C4-2B (cell line): ENCODE measurements at regions not wholly inside any gene's neighbourhood (a gene's known extent, or its start where the extent isn't known, plus 50 kb on each side); places are given as distances from the start of the nearest gene placed in this dataset.

Experiments
- H3K27ac ChIP-seq: fragments of 450-650 bp; 2 replicates; pipeline ENCODE4 v1.5.1; 2017
- ZFX ChIP-seq: fragments of 450-650 bp; IDR thresholded peaks from 2 replicates; pipeline ENCODE4 v1.6.1; 2017
- TF ChIP-seq, protein P1 (sequence below): fragments of 450-650 bp; conservative IDR thresholded peaks from 2 replicates; pipeline ENCODE4 v1.5.1; 2017; ENCODE audit warnings: mild to moderate bottlenecking

GRCh38 chr4:110735686-110736085 is 112.8 kb upstream of the PITX2 start:
- TF ChIP-seq, protein P1, sequence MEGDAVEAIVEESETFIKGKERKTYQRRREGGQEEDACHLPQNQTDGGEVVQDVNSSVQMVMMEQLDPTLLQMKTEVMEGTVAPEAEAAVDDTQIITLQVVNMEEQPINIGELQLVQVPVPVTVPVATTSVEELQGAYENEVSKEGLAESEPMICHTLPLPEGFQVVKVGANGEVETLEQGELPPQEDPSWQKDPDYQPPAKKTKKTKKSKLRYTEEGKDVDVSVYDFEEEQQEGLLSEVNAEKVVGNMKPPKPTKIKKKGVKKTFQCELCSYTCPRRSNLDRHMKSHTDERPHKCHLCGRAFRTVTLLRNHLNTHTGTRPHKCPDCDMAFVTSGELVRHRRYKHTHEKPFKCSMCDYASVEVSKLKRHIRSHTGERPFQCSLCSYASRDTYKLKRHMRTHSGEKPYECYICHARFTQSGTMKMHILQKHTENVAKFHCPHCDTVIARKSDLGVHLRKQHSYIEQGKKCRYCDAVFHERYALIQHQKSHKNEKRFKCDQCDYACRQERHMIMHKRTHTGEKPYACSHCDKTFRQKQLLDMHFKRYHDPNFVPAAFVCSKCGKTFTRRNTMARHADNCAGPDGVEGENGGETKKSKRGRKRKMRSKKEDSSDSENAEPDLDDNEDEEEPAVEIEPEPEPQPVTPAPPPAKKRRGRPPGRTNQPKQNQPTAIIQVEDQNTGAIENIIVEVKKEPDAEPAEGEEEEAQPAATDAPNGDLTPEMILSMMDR = no peak
- TF ChIP-seq ZFX = no peak
- H3K27ac ChIP-seq = no peak overlapping the region

- TF ChIP-seq, protein P1 = no peak
- no peak for TF ChIP-seq ZFX
- no peak overlapping the region for H3K27ac ChIP-seq
Observed at GRCh38 chr4:110737931-110738330, 115.1 kb upstream of the PITX2 start.

GRCh38 chr4:110742143-110742542 is 119.3 kb upstream of the PITX2 start:
- TF ChIP-seq ZFX = no peak
- TF ChIP-seq, protein P1 = no peak
- H3K27ac ChIP-seq = no peak overlapping the region

DNA sequence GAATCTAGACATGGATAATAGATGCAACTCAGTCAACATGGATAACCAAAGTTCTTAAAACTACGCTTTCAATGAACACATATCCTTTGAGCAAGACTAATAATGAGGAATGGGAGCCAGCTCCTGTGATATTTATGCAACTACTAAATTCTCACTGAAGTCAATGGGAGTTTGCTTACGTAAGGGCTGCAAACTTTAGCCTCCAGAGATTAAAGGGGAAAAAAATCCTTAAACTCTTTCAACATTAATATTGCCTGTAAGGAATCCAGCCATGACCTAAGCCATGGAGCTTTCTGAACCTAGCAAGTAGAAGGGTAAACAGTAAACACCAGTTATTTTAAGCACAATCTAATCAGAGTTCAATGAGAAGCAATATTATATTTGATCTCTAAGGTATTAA is 125.2 kb upstream of the PITX2 start:
- TF ChIP-seq ZFX = no peak
- TF ChIP-seq, protein P1 = no peak
- H3K27ac ChIP-seq = no peak overlapping the region

DNA sequence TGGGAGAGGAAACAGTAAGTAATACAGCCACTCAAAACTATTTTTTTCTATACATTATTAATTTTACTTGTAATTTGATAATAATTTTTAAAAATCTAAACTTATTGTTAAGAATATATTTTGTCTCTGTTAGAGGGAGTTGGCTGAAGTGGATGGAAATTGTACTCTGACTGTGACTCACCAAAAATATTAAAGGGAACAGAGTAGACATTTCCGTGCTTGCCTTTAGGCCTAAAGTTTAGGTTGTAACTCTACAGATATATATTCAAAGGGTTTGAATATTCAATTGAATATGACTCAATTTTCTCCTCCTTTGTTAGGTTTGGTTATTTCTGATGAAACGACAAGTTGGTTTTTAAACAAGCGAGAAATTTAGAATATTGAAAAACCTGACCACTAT is 128.3 kb upstream of the PITX2 start:
- no peak overlapping the region for H3K27ac ChIP-seq
- TF ChIP-seq ZFX = no peak
- TF ChIP-seq, protein P1 = no peak

DNA sequence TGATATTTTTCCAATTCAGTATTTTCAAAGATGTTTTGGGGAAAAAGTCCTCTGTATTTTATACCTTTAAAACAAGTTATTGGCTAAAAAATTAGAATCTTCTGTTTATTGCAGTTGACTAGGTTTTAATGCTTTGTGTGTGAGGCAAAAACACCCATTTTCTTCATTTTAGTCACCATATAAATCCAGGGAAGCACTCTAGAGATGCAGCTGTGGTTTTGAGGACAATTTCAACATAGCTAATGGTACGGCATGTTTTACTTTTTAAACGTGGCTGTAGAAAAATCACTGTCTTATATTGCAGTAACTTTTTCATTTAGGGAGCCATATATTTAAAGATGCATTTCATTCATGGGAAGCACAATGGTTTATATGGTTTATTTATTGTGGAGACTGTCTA is 129.1 kb upstream of the PITX2 start:
- H3K27ac ChIP-seq = no peak overlapping the region
- TF ChIP-seq, protein P1 = no peak
- TF ChIP-seq ZFX = no peak

- TF ChIP-seq ZFX = no peak
- TF ChIP-seq, protein P1 = no peak
Observed at GRCh38 chr4:110753466-110753865, 130.6 kb upstream of the PITX2 start.

More at GRCh38 chr4:110753466-110753865, 130.6 kb upstream of the PITX2 start:
- no peak overlapping the region for H3K27ac ChIP-seq
